Testis (tissue), 2 donors: ENCODE measurements at regions not wholly inside any gene's neighbourhood (a gene's known extent, or its start where the extent isn't known, plus 50 kb on each side); places are given as distances from the start of the nearest gene placed in this dataset.

Experiments
- POLR2A ChIP-seq: fragments of 450-650 bp; IDR thresholded peaks from one replicate; pipeline ENCODE4 v1.6.1; 2017; ENCODE audit warnings: antibody characterized with exemption, mild to moderate bottlenecking, moderate library complexity
- TF ChIP-seq, protein P1 (sequence below), 3 experiments: fragments of 450-650 bp in 2 of 3; fragments of 200-600 bp in 1 of 3; sonication (generic) in 1 of 3; IDR thresholded peaks; one replicate each; pipeline ENCODE4 v1.5.1; 2016 to 2019; ENCODE audit warnings: antibody characterized with exemption in 3 of 3, mild to moderate bottlenecking in 2 of 3, moderate library complexity in 1 of 3

DNA sequence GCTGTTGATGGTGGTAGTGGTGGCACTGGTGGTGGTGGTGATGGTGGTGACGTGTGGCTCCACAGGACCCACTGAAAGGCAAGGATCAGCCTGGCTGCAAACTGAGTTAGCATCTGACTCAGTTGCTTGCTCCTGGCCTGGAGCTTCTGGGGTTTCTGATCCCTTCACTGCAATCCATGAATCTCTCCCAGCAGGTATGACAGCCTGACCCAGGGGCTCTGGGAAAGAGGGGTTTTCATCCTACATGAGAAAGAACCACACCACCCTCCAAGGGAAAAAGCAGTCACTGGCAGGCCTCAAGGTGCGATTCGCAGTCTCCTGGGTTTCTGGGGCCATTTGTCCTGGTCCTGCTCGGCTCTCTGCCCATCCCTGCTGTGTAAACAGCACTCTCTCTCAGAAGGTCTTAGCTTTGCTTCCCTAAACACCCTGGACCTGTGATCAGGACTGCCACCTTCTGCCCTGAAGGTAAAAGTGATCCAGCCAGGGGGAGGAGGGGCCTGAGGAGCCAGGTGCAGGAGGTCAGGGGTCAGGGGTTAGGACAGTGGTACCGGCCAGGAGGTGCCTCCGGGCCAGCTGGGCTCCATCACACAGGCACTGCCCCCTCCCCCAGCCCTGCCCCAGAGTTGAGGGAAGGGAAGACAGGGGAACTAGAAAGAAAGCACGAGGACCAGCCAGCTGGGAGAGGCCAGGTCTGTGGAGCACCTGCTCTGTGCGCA is 152.0 kb downstream of the BMP7 start:
- TF ChIP-seq, protein P1, sequence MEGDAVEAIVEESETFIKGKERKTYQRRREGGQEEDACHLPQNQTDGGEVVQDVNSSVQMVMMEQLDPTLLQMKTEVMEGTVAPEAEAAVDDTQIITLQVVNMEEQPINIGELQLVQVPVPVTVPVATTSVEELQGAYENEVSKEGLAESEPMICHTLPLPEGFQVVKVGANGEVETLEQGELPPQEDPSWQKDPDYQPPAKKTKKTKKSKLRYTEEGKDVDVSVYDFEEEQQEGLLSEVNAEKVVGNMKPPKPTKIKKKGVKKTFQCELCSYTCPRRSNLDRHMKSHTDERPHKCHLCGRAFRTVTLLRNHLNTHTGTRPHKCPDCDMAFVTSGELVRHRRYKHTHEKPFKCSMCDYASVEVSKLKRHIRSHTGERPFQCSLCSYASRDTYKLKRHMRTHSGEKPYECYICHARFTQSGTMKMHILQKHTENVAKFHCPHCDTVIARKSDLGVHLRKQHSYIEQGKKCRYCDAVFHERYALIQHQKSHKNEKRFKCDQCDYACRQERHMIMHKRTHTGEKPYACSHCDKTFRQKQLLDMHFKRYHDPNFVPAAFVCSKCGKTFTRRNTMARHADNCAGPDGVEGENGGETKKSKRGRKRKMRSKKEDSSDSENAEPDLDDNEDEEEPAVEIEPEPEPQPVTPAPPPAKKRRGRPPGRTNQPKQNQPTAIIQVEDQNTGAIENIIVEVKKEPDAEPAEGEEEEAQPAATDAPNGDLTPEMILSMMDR (IDR thresholded peaks at IDR 0.05) = no peak
- no peak for TF ChIP-seq POLR2A
